HG02943 (cell line): ENCODE measurements at regions not wholly inside any gene's neighbourhood (a gene's known extent, or its start where the extent isn't known, plus 50 kb on each side); places are given as distances from the start of the nearest gene placed in this dataset.
"Not testable (repeated sequence)": the region's sequence is repeated elsewhere in the genome, so short reads cannot be mapped to it uniquely, and the experiment has no call there.

Source experiments
- ATAC-seq: cut with Tn5 transposase; IDR thresholded peaks from one replicate; pipeline ENCODE4 v1.9.1; 2021; ENCODE audit warnings: mild to moderate bottlenecking, low read depth, moderate library complexity; ENCODE audit not compliant: unreplicated experiment

DNA sequence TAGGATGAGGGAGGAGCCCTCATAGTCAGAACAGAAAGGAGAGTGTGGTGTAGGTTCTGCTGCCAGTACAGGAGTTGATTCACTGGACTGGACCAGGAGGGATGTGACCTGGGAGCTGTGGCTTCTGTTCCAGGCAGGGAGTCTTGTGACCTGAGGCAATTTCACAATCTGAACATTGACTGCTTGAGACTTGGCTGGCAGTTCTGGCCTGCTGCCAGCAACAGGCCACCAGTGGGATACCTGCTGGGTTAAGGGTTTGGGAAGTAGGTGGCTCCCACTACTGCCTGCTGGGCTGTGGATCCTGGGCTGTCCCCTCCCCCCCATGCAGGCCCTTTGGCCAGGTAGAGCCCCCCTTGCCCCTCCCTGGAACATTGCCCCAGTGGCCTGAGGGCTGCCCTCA lies 268.6 kb upstream of the ARRDC3 start:
- ATAC-seq = no peak

DNA sequence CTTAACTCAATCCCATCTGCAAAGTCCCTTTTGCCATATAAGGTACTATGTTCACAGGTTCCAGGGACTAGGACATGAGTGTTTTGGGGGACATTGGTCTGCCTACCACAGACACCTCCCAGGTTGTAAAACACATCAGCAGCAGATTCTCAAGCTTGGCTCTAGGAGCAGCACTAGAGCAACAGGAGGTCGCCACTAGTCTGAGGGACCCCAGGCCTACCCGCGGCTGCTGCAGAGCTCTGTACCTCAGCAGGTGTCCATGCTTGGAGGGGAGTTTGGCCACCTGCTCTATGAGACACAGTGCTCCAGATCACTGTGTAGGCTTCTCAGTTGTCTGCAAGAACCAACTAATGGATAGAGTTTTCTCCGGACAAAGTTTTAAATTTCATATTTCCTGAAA lies 262.2 kb upstream of the ARRDC3 start:
- no peak for ATAC-seq

DNA sequence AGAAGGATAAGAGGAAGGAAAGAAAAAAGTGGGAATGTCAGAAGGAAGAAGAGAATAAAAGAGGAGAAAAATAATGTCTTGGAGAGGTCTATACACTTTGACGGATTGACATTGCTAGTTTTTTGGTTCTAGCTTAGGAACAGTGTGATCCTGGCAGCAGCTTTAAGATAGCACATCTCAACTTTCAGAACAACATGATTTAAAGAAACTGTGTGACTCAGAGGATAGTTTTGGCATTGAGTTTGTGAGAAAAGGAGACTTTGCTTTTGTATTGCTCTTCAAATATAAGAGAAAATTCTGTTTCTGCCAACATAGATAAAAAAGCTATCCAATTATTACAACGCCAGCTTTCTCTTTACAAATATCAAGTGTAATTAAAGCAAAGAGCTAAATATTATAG lies 260.7 kb upstream of the ARRDC3 start:
- ATAC-seq = no peak

DNA sequence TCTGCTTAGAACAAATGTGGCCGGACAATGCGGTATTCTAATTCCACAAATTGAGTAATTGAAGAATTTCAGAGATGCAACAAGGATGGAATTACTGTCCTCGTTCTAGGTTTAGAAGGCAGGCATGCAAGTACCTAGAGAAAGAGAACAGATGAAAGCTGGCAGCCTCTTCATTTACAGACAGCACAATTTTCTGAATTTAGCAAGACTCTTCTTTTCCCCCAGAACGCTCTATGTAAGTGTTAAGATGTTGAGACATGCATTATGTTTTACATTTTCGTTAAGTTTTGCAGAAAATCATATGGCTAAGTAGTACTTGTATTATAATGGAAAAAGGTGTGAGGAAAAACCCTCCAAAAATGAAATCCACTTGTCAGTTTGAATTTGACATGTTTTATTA lies 259.5 kb upstream of the ARRDC3 start:
- ATAC-seq = no peak

DNA sequence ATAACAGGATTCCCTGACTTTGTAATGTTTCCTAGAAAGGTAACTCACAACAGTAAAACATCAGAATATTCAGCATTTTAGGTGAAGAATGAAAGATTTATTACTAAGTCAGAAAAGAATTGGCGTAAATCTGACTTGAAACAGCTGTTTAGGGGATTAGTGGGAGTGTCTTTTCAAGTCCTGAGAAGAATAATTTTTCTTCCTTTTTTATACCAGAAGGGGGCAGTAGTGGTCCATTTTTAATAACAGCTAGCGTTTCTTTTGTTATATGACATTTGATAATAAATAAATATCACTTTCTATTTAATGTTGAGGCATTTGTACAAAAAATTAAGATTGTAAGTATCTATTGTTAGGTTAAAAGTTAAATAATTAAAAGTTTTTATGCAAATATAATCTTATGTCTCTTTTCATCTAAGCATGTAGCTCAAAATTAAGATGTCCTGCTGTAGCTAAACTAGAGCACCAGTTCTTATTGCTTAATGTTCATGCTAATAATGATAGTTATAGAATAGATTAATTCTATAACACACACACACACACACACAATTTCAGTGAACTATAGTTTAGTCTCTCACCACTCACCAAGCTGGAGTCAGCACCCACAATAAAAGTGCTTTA lies 258.7 kb upstream of the ARRDC3 start:
- no peak for ATAC-seq

DNA sequence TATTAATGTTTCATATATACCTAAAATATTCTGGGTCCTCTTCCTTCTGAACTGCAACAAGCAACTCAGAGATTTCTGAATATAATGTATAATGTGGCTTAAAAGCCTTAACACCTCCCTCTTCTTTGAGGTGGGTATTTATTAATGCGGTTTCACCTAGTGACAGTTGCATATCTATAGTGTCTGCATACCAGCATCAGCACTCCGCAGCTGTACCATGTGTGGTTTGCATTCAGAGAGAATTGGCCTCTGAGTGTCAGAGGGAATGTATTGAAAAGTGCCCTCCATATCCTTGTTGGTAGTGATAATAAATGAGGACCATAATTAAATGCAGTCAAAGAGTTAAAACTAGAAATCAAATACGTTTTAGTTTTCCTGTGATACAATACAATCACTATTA lies 256.6 kb upstream of the ARRDC3 start:
- ATAC-seq = no peak

DNA sequence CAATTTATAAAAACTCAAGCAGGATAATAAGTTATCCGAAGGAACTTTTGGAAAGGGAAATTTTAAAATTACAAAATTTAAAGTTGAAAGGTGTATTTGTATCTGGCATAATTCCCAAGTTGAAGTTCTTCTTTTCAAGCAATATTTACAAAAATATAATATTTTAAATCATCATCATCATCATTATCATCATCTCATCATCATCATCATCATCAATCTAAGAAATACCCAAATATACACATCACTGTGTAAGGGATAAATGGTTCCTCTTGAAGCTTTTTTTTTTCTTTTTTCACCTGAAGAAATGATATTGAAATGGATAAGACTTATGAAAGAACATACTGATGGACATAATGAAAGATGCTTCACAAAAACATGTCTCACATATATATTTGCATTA lies 254.9 kb upstream of the ARRDC3 start:
- ATAC-seq = no peak

DNA sequence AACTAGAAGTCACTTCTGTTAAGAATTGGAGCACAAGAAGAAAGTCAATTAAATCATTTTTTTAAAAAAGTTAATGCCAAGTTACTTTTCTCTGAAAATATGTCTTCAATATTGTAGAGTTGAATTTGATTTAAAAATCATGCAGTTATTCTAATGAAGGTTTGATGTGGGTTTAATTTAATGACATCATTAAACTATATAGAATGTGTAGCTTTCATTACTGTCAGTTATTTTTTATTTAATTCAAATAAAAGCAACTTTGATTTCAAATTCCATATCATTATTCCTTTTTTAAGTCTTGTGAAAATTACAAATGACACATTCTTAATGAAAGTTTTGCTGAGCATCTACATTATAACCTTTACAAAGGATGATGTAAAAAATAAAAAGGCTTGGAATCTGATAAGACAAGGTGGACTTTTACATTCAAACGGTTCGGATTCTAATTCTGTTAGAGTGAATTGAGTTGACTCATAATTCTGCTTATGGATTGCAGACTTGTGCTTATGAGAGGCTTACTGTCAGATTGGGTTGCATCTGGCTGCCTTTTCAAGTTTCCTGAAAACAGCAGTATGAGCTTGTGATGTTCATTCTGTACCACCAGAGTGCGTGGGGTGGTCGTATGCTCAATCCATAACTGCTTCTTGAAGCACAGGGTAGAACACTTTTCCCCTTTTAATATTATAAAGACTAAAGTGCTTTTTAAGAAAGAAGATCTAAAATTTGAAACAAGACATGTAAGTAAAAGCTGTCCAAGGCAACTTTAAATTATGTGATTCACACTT lies 253.0 kb upstream of the ARRDC3 start:
- no peak for ATAC-seq

DNA sequence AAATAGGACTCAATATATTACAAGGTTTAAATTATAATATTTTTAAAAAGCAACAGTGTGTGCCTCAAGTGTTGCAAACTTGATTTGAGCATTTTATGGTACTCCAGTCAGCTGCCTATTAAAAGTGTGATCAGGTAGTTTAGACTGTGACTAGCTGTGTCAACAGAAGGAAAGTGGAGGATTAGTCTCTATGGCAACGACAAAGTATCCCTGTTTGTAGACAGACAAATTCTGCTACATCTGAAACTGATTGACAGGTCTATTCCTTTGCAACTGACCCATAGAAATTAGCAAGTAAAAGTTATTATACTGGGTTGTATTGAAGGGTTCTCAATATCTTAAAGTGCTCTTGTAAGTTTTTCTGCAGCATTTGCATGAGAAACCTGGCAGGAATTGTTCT lies 249.8 kb upstream of the ARRDC3 start:
- ATAC-seq = no peak

DNA sequence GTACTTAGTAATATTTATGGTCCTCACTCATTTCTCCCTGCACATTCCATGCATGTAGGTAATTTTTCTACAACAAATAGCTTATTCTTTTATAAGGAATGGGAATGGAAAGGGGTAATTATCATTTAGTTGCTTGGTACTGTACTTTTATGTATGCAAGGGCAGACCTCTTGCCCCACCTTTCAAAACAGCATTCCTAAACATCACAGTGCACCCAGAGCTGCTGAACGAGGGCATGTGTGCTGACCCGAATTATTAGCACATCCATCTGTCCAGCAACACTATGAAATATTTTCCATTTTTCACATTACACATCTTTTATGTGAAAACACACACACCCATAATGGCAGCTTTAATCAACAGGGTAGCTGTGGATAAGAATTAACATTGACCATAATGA lies 228.6 kb upstream of the ARRDC3 start:
- no peak for ATAC-seq

DNA sequence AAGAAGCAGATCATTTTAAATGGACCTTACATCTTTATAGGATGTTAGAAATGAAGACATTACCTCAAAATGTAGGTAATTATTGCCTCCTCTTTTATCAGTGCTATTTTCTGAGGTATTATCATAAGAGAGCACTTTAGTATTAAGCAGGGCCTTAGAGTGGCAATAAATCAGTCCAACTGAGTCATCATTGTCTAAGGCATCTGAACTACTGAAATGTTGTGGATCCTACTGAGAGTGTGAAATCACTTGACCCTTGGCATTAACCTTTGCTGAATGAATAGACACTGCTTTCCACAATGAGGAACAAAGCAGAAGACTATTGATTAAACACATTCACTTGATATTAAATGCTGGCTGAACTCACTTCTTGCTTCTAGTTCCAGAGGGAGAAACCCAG lies 224.6 kb upstream of the ARRDC3 start:
- ATAC-seq = no peak

DNA sequence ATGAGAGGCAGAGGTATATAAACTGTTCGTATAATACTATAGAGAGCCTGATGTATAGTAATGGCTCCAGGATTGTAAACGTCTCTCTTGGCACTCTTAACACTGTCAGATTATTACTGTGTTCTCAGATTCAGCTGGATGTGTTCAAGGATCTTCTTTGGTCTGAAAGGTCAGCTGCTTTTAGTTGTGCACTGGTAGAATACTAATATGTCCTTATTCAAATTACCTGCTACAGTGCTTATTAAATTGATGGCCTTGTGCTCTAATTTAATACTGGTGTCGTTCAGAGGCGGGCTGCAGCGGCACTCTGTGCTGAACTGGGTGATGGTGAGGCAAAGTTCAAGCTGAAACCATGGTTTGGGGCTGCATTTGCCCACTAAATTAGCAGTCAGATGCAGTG lies 216.7 kb upstream of the ARRDC3 start:
- no peak for ATAC-seq

DNA sequence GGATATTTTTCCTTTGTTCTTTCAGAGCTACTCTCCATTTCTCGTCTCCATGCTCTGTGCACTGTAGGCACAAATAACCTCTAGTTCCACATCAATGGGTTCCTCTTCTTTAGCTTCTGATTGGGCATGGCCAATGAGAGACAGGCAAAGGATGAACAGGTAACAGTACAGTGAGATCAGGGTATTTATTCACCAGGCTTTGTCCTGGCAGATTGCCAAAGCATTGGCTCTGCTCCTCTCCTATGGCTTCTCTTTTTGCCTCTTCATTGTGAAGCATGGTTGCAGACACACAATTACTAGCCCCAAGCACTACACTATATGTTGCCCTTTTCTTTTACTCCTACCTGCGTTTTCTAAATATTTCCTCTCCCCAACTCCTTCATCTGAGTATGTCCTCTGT lies 215.1 kb upstream of the ARRDC3 start:
- no peak for ATAC-seq

DNA sequence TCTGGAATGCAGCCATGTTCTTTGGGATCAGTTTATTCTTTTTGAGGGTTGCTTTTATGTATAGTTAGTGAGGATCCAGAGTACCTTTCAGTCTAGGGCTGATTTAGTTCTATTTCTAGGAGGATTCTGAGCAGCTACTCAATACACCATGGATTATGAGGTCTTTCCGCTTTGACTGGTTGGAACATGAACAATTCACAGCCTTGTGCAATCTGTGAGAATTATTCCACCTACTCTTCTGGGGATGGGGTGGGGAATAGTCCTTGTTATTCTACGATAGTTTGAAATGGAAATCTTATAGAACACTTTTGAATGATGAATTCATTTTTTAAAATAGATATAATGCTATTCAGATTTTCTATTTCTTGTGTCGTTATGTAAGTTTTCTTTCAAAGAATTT lies 212.3 kb upstream of the ARRDC3 start:
- no peak for ATAC-seq

DNA sequence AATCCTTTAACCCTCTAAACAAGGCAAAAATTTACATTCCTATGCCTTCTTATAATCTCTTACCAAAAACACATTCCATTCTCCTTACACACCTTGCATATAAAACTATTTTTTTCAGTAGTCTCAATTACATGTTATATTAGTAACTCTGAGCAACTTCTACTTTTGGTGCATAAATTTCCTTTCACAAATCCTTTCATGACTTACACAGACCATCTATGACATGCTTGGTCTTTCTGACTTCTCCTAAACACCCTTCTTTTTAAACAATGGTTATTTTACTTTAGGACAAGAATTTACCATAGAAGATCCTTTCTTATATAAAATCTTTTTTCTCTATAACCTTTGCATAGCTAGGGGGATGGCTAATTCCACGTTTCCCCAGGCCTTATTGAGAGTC lies 208.0 kb upstream of the ARRDC3 start:
- no peak for ATAC-seq

DNA sequence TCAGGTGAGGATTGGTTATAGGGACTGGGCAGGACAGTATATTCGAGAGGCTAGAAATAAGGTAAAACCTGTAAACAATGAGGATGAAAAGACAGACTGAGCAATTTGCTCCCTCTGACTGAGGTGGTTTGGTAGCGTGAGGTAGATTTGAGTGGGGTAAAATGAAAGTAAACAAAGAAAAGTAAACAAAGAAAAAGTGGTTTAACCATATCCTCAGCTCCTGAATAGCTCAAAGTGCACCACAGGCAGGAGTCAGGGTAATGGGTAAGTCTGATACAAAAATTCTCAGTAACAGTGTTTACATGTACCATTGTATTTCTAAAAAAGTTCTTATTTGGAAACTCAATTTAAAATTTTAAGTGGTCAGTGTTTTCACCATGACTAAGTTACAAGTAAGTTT lies 203.1 kb upstream of the ARRDC3 start:
- no peak for ATAC-seq

DNA sequence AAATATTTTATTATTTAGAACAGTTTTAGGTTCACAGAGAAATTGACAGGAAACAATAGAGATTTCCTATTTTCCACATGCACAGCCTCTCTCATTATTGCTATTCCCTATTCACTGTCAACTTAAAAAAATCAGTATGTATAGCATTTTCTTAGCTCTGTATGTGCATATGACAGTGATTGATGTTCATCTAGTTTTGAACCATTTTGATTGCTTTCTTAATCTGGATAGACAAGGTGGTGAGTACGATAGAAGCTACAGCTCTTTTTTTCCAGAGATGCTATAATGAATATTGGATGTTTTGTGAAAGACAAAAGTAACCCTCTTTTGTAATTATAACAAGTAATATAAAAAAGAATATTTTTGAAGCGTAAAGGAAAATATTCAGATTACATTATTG lies 201.2 kb upstream of the ARRDC3 start:
- ATAC-seq = no peak

DNA sequence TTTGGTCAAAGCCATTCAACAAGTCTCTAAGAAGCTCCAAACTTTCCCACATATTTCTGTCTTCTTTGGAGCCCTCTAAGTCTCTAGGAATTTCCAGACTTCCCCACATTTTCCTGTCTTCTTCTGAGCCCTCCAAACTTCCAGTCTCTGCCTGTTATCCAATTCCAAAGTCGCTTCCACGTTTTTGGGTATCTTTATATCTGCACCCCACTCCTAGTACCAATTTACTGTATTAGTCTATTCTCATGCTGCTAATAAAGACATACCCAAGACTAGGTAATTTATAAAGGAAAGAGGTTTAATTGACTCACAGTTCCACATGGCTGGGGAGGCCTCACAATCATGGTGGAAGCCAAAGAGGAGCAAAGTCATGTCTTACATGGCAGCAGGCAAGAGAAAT lies 182.9 kb upstream of the ARRDC3 start:
- not testable (repeated sequence) for ATAC-seq

DNA sequence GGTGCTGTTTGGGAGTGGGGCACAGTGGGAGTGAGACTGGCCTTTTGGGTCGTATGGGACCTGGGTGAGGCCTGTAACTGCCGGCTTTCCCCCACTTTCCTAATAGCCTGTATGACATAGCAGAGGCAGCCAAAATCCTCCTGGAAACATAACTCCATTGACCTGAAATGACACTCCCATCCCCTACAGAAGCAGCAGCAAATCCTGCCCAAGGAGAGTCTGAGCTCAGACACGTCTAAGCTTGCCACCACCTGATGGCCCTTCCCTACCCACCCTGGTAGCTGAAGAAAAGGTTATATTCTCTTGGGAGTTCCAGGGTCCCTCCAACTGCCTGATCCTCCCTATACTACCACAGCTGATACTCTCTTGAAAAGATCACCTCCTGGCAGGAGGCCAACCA lies 179.8 kb upstream of the ARRDC3 start:
- ATAC-seq = no peak

DNA sequence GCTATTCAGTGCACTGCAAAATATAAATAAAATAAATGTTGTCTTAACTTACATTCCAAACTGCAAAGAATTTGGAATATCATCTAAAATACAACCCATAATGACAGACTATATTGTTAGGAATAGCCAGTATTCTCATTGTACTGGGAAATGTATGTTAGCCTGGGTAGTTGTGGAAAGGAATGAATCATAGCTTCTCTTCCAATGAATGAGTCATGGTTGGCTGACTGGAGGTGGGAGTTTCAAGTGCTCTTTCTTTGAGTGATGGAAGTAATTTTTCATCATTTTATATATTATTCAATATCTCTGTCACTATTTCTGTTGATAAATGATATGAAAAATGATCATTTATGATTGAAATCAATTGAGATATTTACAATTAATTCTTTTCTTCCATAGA lies 158.6 kb upstream of the ARRDC3 start:
- ATAC-seq = no peak

DNA sequence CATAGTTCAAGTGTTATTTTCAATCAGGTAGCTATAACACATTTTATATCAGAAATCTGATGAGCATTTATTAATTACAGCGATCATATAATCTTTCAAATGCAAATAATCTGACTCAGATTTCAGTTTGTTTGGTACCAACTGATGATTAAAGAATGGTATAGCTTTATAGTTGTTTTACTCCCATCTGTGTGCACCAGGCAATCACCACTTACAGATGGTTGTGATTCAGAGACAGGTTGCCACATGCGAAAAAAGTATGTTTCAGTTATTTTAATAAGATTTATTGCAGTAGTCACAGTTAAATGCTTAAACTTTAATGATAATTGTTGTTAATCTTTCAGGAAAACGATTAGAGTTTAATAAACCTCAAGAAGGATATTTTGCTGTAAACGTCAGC lies 155.1 kb upstream of the ARRDC3 start:
- ATAC-seq = no peak

DNA sequence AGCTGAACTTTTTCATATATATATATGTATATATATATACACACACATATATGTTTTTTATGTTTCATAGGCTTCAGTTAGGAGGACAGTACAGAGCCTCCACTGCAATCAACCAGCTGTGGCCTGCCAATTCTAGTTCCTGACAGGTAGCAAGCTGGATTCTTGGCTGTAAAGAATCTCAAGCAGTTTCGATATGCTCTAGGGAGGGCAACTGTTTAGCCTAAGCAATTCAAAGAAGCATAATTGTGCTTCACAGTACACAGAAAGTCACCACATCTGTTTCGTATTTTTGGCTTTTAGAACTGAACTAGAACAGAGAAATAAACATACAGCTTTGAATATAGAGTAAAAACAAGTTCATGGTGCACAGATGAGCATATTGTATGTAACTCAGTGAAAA lies 152.4 kb upstream of the ARRDC3 start:
- no peak for ATAC-seq

DNA sequence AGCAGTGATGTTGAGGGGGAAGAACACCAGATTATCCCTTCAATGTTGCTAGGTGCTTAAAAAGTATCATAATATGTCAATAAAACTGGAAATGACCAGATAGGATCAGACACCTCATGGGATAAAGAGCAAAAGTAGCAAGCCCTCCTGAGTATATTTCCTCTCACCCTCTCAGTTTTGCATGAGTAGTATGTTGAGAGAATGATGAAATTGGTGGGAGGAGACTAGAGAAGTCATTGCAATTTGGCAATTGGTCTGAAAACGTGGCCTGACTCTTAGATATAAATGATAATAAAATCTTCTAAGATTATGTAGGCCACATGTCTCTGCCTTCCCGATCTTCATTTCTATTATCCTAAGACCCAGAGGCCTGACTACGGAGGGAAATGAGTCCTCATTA lies 151.2 kb upstream of the ARRDC3 start:
- ATAC-seq = no peak
